Calu3 (cell line): ENCODE measurements at regions not wholly inside any gene's neighbourhood (a gene's known extent, or its start where the extent isn't known, plus 50 kb on each side); places are given as distances from the start of the nearest gene placed in this dataset.

Source experiments
- BruUV-seq: library from RNA; stranded (reverse); fragments of 400-500 nt; replicated peaks from 2 replicates; lab custom pipeline; 2021; lab: Mats Ljungman, UMichigan
- CTCF ChIA-PET: fragments of 300-600 bp; sonication (Branson Sonifier 250); formaldehyde crosslinking; loops from one replicate; lab custom pipeline; 2022; ENCODE audit warnings: antibody characterized with exemption; lab: Charles Lee
- DNase-seq: peaks from one replicate; pipeline ENCODE4 v3.0.0; 2022
- H3K27ac Mint-ChIP-seq: one replicate; pipeline ENCODE4 v1.8.0; 2022; ENCODE audit warnings: mixed read lengths; ENCODE audit not compliant: unreplicated experiment
- H3K27me3 Mint-ChIP-seq: one replicate; pipeline ENCODE4 v1.8.0; 2022; ENCODE audit warnings: mixed read lengths; ENCODE audit not compliant: unreplicated experiment
- H3K36me3 Mint-ChIP-seq: one replicate; pipeline ENCODE4 v1.8.0; 2022; ENCODE audit warnings: mild to moderate bottlenecking, moderate library complexity, mixed read lengths; ENCODE audit not compliant: insufficient read depth, unreplicated experiment
- H3K4me1 Mint-ChIP-seq: one replicate; pipeline ENCODE4 v1.8.0; 2022; ENCODE audit warnings: mild to moderate bottlenecking, low read depth, mixed read lengths; ENCODE audit not compliant: unreplicated experiment
- H3K4me3 Mint-ChIP-seq: one replicate; pipeline ENCODE4 v1.8.0; 2022; ENCODE audit warnings: mild to moderate bottlenecking, low read depth, moderate library complexity, mixed read lengths; ENCODE audit not compliant: unreplicated experiment
- H3K9me3 Mint-ChIP-seq: one replicate; pipeline ENCODE4 v1.8.0; 2022; ENCODE audit warnings: low read depth, mixed read lengths; ENCODE audit not compliant: unreplicated experiment
- CTCF ChIP-seq: fragments of 200-600 bp; IDR thresholded peaks from one replicate; pipeline ENCODE4 v1.8.0; 2022; ENCODE audit warnings: antibody characterized with exemption; ENCODE audit not compliant: unreplicated experiment
- intact Hi-C: fragments of 100-400 bp; cut with micrococcal nuclease; formaldehyde crosslinking; loops from one replicate; pipeline ENCODE4 v1.10.0; 2022; ENCODE audit not compliant: unreplicated experiment

GRCh38 chrX:16033331-16033730 lies 90.0 kb upstream of the GRPR start:
- H3K27ac Mint-ChIP-seq: no peak overlapping the region
- H3K4me1 Mint-ChIP-seq: no peaks in the 10 kb centered on the region
- no peak for TF ChIP-seq CTCF
- no peaks in the 10 kb centered on the region for H3K27me3 Mint-ChIP-seq
- no peak overlapping the region for H3K4me3 Mint-ChIP-seq
- H3K9me3 Mint-ChIP-seq: peaks cover 3% of the 10 kb centered on the region
- DNase-seq: no peak
- no peaks in the 10 kb centered on the region for H3K36me3 Mint-ChIP-seq
- CTCF ChIA-PET: no interaction called here
- no TSS peak for BruUV-seq
- intact Hi-C loops: no loop called here

- H3K27ac Mint-ChIP-seq: no peak overlapping the region
- no peak overlapping the region for H3K4me3 Mint-ChIP-seq
- H3K4me1 Mint-ChIP-seq: peaks cover 14% of the 10 kb centered on the region
- DNase-seq: no peak
- CTCF ChIA-PET: no interaction called here
- H3K36me3 Mint-ChIP-seq: no peaks in the 10 kb centered on the region
- no peaks in the 10 kb centered on the region for H3K9me3 Mint-ChIP-seq
- intact Hi-C loops: no loop called here
- no peaks in the 10 kb centered on the region for H3K27me3 Mint-ChIP-seq
- no peak for TF ChIP-seq CTCF
- BruUV-seq: no TSS peak
These were observed 94.8 kb upstream of the GRPR start for GRCh38 chrX:16028576-16028975.

GRCh38 chrX:16023790-16024734 lies 99.3 kb upstream of the GRPR start:
- Mint-ChIP-seq H3K27ac (peak overlapping the region; percentile 80), H3K9me3 (peaks cover 4% of the 10 kb centered on the region), H3K4me3 (peak overlapping the region; percentile 19), H3K27me3 (no peaks in the 10 kb centered on the region), H3K36me3 (no peaks in the 10 kb centered on the region), H3K4me1 (peaks cover 41% of the 10 kb centered on the region)
- TF ChIP-seq CTCF: no peak
- intact Hi-C loops: no loop called here
- peak; percentile 11 for DNase-seq
- CTCF ChIA-PET: no interaction called here
- BruUV-seq: no TSS peak

- Mint-ChIP-seq H3K27me3 (no peaks in the 10 kb centered on the region), H3K36me3 (no peaks in the 10 kb centered on the region), H3K4me1 (peaks cover 41% of the 10 kb centered on the region), H3K4me3 (no peak overlapping the region), H3K27ac (peak overlapping the region; percentile 28), H3K9me3 (peaks cover 4% of the 10 kb centered on the region)
- intact Hi-C loops: no loop called here
- CTCF ChIA-PET: no interaction called here
- no peak for DNase-seq
- no peak for TF ChIP-seq CTCF
- no TSS peak for BruUV-seq
These were observed 100.7 kb upstream of the GRPR start for GRCh38 chrX:16022580-16023200.
